ENCODE measurements at regions not wholly inside any gene's neighbourhood (a gene's known extent, or its start where the extent isn't known, plus 50 kb on each side); places are given as distances from the start of the nearest gene placed in this dataset.

DNA sequence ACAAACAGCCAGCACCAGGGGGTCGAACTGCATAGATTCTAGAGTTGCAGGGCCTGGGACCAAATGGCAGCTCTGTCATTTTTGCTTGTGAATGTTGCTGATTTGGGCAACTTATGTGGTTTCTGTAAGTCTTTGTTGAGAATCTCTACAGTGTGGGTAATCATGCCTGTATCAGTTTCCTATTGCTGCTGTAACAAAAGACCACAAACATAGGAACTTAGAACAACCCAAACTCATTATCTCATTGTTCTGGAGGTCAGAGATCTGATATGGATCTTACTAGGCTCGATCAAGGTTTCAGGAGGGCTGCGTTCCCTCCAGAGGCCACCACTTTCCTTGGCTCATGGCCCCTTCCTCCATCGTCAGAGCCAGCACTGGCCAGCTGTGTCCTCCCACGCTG lies 86.8 kb upstream of the SH3BP4 start:
- no peak for TF ChIP-seq CHD1 (IDR thresholded peaks at IDR 0.05; ENCODE audit: low read depth, low read length)
- no peak for TF ChIP-seq JUND (IDR thresholded peaks at IDR 0.05; ENCODE audit: low read length)
- no peak for TF ChIP-seq CEBPB (IDR thresholded peaks at IDR 0.05; ENCODE audit: low read depth, low read length)
- TF ChIP-seq, protein P1, sequence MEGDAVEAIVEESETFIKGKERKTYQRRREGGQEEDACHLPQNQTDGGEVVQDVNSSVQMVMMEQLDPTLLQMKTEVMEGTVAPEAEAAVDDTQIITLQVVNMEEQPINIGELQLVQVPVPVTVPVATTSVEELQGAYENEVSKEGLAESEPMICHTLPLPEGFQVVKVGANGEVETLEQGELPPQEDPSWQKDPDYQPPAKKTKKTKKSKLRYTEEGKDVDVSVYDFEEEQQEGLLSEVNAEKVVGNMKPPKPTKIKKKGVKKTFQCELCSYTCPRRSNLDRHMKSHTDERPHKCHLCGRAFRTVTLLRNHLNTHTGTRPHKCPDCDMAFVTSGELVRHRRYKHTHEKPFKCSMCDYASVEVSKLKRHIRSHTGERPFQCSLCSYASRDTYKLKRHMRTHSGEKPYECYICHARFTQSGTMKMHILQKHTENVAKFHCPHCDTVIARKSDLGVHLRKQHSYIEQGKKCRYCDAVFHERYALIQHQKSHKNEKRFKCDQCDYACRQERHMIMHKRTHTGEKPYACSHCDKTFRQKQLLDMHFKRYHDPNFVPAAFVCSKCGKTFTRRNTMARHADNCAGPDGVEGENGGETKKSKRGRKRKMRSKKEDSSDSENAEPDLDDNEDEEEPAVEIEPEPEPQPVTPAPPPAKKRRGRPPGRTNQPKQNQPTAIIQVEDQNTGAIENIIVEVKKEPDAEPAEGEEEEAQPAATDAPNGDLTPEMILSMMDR (IDR thresholded peaks at IDR 0.05; ENCODE audit: control extremely low read depth in 1 of 3, insufficient read depth in 1 of 3, low read depth in 1 of 3, low read length in 3 of 3): no peak
- no peak for TF ChIP-seq EP300 (IDR thresholded peaks at IDR 0.05; ENCODE audit: borderline replicate concordance in 1 of 2, low read depth in 2 of 2, low read length in 2 of 2)
- TF ChIP-seq TBP (IDR thresholded peaks at IDR 0.05; ENCODE audit: low read depth, low read length): no peak
- no peak for TF ChIP-seq BACH1 (IDR thresholded peaks at IDR 0.05; ENCODE audit: low read length)
